Thyroid gland (tissue), 4 donors: ENCODE measurements at regions not wholly inside any gene's neighbourhood (a gene's known extent, or its start where the extent isn't known, plus 50 kb on each side); places are given as distances from the start of the nearest gene placed in this dataset.
"Not testable (repeated sequence)": the region's sequence is repeated elsewhere in the genome, so short reads cannot be mapped to it uniquely, and the experiment has no call there.

Experiments
- DNase-seq, 2 donors: peaks; one replicate each; pipeline ENCODE4 v3.0.0-alpha.2; 2019
- H3K27ac ChIP-seq, 3 donors: fragments of 200-600 bp; sonication (generic); 1 replicate in 2 of 3; 2 replicates in 1 of 3; pipeline ENCODE4 v1.5.1; 2016 to 2019; ENCODE audit warnings: mild to moderate bottlenecking in 1 of 3, moderate library complexity in 1 of 3
- H3K27me3 ChIP-seq: fragments of 200-600 bp; sonication (generic); one replicate; pipeline ENCODE4 v1.5.1; 2019
- H3K36me3 ChIP-seq, 2 donors: fragments of 200-600 bp; sonication (generic); one replicate each; pipeline ENCODE4 v1.5.1; 2016 to 2019
- H3K4me1 ChIP-seq, 2 donors: fragments of 200-600 bp; sonication (generic); one replicate each; pipeline ENCODE4 v1.5.1; 2017 to 2019
- H3K4me3 ChIP-seq, 3 donors: fragments of 200-600 bp; sonication (generic); replicated peaks in 1 of 3; 1 replicate in 2 of 3; 2 replicates in 1 of 3; pipeline ENCODE4 v1.5.1; 2016; ENCODE audit warnings: mild to moderate bottlenecking in 1 of 3
- H3K9me3 ChIP-seq: fragments of 200-600 bp; sonication (generic); one replicate; pipeline ENCODE4 v1.5.1; 2017
- POLR2A ChIP-seq, 2 donors: fragments of 450-650 bp; IDR thresholded peaks; one replicate each; pipeline ENCODE4 v1.6.1; 2017; ENCODE audit warnings: antibody characterized with exemption in 2 of 2, mild to moderate bottlenecking in 2 of 2, moderate library complexity in 1 of 2
- WGBS, 2 donors: methylation state at CpG; one replicate each; pipeline ENCODE4 v1.1.5; 2017; 5-methylcytosine and 5-hydroxymethylcytosine counted together
- intact Hi-C: fragments of 100-400 bp; cut with DNase I; formaldehyde crosslinking; loops from one replicate; pipeline ENCODE4 v1.15.1; 2023

GRCh38 chr1:148679050-148679786 lies 69.4 kb upstream of the NUDT4B start:
- Histone ChIP-seq H3K27ac (peak overlapping the region in 1 of 3 donors; percentile 83), H3K4me3 (peak overlapping the region in 1 of 3 donors; percentile 45)
- TF ChIP-seq POLR2A (IDR thresholded peaks at IDR 0.05), result peak in 1 of 2 donors; percentile 83
- H3K27me3 ChIP-seq, H3K36me3 ChIP-seq, intact Hi-C loops, H3K4me1 ChIP-seq, H3K9me3 ChIP-seq: not testable (repeated sequence)
- DNase-seq, result peak in 1 of 2 donors; percentile 25
- no CpG with 5 or more reads among the region's 77 CpGs for WGBS, 2 donors

DNA sequence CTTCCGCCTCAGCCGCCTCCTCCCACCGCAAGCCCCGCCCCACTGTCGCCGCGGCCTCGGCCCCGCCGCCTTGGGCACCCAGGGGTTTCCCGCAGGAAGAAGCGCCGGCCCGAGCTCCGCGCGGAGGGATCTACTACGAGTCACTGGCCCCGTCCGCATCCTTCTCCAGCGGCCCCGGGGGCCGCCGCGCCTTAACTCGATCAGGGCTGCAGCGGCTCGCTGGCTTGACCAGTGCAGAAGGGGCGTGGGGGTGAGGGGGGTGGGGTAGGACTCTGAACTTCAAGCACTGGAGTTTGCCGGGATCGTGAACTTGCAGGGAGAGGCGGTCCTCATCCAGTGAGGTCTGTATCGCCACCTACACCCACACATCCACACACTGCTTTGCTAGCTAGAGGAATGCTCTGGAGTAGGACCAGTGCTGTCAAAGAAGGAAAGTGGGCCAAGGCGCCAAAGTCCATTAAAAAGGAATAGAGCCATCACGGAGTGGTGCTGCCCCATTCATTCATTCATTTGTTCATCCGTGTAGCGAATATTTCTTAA lies 68.7 kb upstream of the NUDT4B start:
- no CpG with 5 or more reads among the region's 37 CpGs for WGBS, 2 donors
- H3K36me3 ChIP-seq, H3K27me3 ChIP-seq, intact Hi-C loops, H3K27ac ChIP-seq, H3K9me3 ChIP-seq, H3K4me3 ChIP-seq, H3K4me1 ChIP-seq, DNase-seq: not testable (repeated sequence)

DNA sequence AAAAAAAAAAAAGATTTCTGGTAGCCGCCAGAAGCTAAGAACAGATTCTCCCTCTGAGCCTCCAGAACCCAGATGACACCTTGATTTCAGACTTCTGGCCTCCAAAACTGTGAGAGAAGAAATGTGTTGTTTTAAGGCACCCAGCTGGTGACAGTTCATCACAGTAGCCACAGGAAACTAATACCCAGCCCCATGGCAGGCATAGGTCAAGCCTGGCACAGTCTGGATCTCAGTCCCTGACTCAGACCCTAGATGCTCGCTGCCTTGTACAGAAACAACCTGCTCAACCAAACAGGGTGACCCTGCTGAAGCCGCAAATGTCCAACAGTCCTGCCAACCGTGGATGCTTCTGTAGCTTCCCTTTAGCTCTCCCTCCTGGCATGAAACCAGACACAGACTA lies 61.8 kb upstream of the NUDT4B start:
- H3K9me3 ChIP-seq, intact Hi-C loops, H3K36me3 ChIP-seq, H3K27ac ChIP-seq, H3K4me3 ChIP-seq, H3K27me3 ChIP-seq, H3K4me1 ChIP-seq, DNase-seq: not testable (repeated sequence)
- no CpG with 5 or more reads among the region's 4 CpGs for WGBS, 2 donors

- H3K27ac ChIP-seq, intact Hi-C loops, H3K4me1 ChIP-seq, DNase-seq, H3K9me3 ChIP-seq, H3K36me3 ChIP-seq, H3K27me3 ChIP-seq, H3K4me3 ChIP-seq: not testable (repeated sequence)
- WGBS, 2 donors, result no CpG with 5 or more reads among the region's 2 CpGs
These were observed 61.2 kb upstream of the NUDT4B start for GRCh38 chr1:148687376-148687775.
